HL-60 (cell line): ENCODE measurements at regions not wholly inside any gene's neighbourhood (a gene's known extent, or its start where the extent isn't known, plus 50 kb on each side); places are given as distances from the start of the nearest gene placed in this dataset.

Experiments
- DNase-seq, 2 experiments: peaks; one replicate each; pipeline ENCODE4 v3.0.0-alpha.2; 2010 to 2020; ENCODE audit warnings: low read depth in 1 of 2, low spot score in 1 of 2
- H3K27ac ChIP-seq: fragments of 250-450 bp; sonication (Bioruptor Pico); replicated peaks from 2 replicates; pipeline ENCODE4 v1.5.1; 2020; ENCODE audit warnings: mild to moderate bottlenecking, moderate library complexity
- H3K27me3 ChIP-seq: fragments of 250-450 bp; sonication (Bioruptor Pico); 2 replicates; pipeline ENCODE4 v1.5.1; 2021; ENCODE audit warnings: mild to moderate bottlenecking, moderate library complexity; ENCODE audit not compliant: insufficient read depth, poor library complexity, severe bottlenecking
- H3K4me3 ChIP-seq: replicated peaks from 2 replicates; pipeline ENCODE4 v1.5.1; 2011; ENCODE audit warnings: mild to moderate bottlenecking, control low read depth, low read length; ENCODE audit not compliant: insufficient read depth
- CTCF ChIP-seq: IDR thresholded peaks from one replicate; pipeline ENCODE4 v1.5.1; 2011; ENCODE audit warnings: low read length, control low read depth, inconsistent platforms; ENCODE audit not compliant: insufficient read depth
- GABPA ChIP-seq: IDR thresholded peaks from 2 replicates; pipeline ENCODE4 v1.6.1; 2012; ENCODE audit warnings: low read depth
- POLR2AphosphoS5 ChIP-seq: IDR thresholded peaks from 2 replicates; pipeline ENCODE4 v1.6.1; 2012; ENCODE audit warnings: low read depth
- SPI1 ChIP-seq: IDR thresholded peaks from 2 replicates; pipeline ENCODE4 v1.6.1; 2012; ENCODE audit warnings: low read depth, mild to moderate bottlenecking, borderline replicate concordance
- TF ChIP-seq, protein P1 (sequence below): IDR thresholded peaks from 2 replicates; pipeline ENCODE4 v1.6.1; 2012; ENCODE audit warnings: low read depth; ENCODE audit not compliant: insufficient replicate concordance

DNA sequence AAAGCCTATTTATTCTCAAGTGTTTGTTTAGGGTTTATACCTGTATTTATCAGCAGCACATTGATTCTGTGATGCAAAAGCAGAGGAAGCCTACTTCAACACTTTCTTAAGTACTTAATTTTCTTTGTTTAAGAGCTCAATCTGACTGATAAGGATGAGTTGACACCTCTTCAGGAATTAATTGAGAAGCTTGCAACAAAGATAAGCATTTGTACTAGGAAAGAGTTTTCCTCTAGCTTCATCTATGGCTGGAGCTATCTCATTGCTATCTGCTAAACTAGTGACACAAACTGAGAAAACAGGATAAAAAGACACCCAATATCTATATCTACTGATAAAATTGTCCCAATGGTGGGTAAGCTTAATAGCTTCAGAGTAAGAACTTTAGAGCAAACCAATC lies 170.1 kb upstream of the SLITRK6 start:
- Histone ChIP-seq H3K4me3 (no peak overlapping the region), H3K27me3 (no peaks in the 10 kb centered on the region), H3K27ac (no peak overlapping the region)
- DNase-seq, result no peak
- no peak for TF ChIP-seq SPI1
- no peak for TF ChIP-seq CTCF
- TF ChIP-seq GABPA, result no peak
- TF ChIP-seq, protein P1, sequence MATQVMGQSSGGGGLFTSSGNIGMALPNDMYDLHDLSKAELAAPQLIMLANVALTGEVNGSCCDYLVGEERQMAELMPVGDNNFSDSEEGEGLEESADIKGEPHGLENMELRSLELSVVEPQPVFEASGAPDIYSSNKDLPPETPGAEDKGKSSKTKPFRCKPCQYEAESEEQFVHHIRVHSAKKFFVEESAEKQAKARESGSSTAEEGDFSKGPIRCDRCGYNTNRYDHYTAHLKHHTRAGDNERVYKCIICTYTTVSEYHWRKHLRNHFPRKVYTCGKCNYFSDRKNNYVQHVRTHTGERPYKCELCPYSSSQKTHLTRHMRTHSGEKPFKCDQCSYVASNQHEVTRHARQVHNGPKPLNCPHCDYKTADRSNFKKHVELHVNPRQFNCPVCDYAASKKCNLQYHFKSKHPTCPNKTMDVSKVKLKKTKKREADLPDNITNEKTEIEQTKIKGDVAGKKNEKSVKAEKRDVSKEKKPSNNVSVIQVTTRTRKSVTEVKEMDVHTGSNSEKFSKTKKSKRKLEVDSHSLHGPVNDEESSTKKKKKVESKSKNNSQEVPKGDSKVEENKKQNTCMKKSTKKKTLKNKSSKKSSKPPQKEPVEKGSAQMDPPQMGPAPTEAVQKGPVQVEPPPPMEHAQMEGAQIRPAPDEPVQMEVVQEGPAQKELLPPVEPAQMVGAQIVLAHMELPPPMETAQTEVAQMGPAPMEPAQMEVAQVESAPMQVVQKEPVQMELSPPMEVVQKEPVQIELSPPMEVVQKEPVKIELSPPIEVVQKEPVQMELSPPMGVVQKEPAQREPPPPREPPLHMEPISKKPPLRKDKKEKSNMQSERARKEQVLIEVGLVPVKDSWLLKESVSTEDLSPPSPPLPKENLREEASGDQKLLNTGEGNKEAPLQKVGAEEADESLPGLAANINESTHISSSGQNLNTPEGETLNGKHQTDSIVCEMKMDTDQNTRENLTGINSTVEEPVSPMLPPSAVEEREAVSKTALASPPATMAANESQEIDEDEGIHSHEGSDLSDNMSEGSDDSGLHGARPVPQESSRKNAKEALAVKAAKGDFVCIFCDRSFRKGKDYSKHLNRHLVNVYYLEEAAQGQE, result no peak
- no peak for TF ChIP-seq POLR2AphosphoS5

- Histone ChIP-seq H3K27ac (no peak overlapping the region), H3K4me3 (no peak overlapping the region), H3K27me3 (no peaks in the 10 kb centered on the region)
- no peak for TF ChIP-seq CTCF
- no peak for TF ChIP-seq POLR2AphosphoS5
- TF ChIP-seq SPI1, result no peak
- no peak for TF ChIP-seq GABPA
- TF ChIP-seq, protein P1, result no peak
- DNase-seq, result no peak
Measured at GRCh38 chr13:85935868-85936467, 136.7 kb upstream of the SLITRK6 start.

- TF ChIP-seq, protein P1, result no peak
- DNase-seq, result no peak
- Histone ChIP-seq H3K4me3 (no peak overlapping the region), H3K27me3 (no peaks in the 10 kb centered on the region), H3K27ac (no peak overlapping the region)
Measured at GRCh38 chr13:85930108-85930507, 130.9 kb upstream of the SLITRK6 start.

DNA sequence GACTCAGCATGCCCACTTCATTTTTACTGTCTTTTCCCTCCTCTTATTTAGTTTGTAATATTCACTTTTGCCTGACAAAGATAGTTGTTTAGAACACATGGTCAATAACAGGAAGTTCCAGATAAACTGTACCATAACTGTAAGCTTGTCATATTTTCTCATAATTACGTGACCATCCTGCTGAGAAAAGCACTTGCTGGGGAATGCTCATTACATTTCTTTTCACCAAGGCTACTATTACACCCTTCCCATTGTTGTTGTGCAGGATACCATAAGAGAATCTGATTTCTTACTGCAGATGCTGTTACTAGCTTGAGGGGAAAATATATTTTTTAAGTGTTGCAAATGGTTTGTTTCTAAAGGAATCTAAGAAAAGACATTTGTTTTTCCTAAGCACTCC lies 111.7 kb upstream of the SLITRK6 start:
- no peaks in the 10 kb centered on the region for H3K27me3 ChIP-seq
- no peak for TF ChIP-seq CTCF
- no peak overlapping the region for H3K4me3 ChIP-seq
- no peak for DNase-seq
- H3K27ac ChIP-seq, result no peak overlapping the region
